ENCODE measurements at regions not wholly inside any gene's neighbourhood (a gene's known extent, or its start where the extent isn't known, plus 50 kb on each side); places are given as distances from the start of the nearest gene placed in this dataset.

DNA sequence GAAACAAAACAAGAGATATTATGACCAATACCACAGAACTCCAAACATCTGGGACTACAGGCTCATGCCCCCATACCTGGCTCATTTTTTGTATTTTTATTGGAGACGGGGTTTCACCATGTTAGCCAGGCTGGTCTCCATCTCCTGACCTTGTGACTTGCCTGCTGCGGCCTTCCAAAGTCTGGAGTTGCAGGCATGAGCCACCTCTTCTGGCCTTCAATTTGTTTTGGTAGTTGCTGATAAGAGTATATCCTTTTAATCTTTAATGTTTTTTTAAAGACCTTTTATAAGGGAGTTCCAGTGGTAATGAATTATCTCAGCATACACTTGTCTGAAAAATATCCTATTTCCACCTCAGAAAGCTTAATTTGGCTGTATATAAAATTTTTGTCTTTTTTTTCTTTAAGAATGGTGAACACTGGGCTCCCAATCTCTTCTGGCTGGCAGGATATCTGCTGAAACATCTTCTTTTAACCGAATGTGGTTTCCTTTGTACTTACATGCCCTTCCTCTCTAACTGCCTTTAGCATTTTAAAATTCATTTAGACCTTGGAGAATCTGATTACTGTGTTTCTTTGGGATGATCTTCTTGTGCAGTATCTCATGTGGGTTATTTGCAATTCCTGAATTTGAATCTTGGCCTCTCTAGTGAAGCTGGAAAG is 112.1 kb upstream of the KDM5D start:
- intact Hi-C loops (cut with DNase I, micrococcal nuclease), result no loop called here
- ATAC-seq, result no peak

GRCh38 chrY:19842972-19843371 is 98.4 kb upstream of the KDM5D start:
- intact Hi-C loops (cut with DNase I, micrococcal nuclease), result no loop called here
- peaks cover 10% of the 10 kb centered on the region for H3K9me3 ChIP-seq
- H3K4me1 ChIP-seq (ENCODE audit: low read depth), result no peaks in the 10 kb centered on the region
- H3K4me3 ChIP-seq, result no peak overlapping the region
- no peak for DNase-seq
- TF ChIP-seq CTCF (IDR thresholded peaks at IDR 0.05), result no peak
- ATAC-seq, result no peak
- H3K36me3 ChIP-seq (ENCODE audit: low read depth), result no peaks in the 10 kb centered on the region

More for the DNA sequence above, 112.1 kb upstream of the KDM5D start:
- no peaks in the 10 kb centered on the region for H3K36me3 ChIP-seq (ENCODE audit: low read depth)
- H3K4me1 ChIP-seq (ENCODE audit: low read depth), result no peaks in the 10 kb centered on the region
- no peak overlapping the region for H3K4me3 ChIP-seq
- no peak for TF ChIP-seq CTCF (IDR thresholded peaks at IDR 0.05)
- no peaks in the 10 kb centered on the region for H3K9me3 ChIP-seq
- no peak for DNase-seq

GRCh38 chrY:19824136-19824535 is 79.6 kb upstream of the KDM5D start:
- TF ChIP-seq CTCF (IDR thresholded peaks at IDR 0.05), result no peak
- DNase-seq, result no peak
- no peaks in the 10 kb centered on the region for H3K4me1 ChIP-seq (ENCODE audit: low read depth)
- no peak overlapping the region for H3K4me3 ChIP-seq
- H3K9me3 ChIP-seq, result no peaks in the 10 kb centered on the region
- intact Hi-C loops (cut with DNase I, micrococcal nuclease), result no loop called here
- H3K36me3 ChIP-seq (ENCODE audit: low read depth), result no peaks in the 10 kb centered on the region
- ATAC-seq, result no peak

DNA sequence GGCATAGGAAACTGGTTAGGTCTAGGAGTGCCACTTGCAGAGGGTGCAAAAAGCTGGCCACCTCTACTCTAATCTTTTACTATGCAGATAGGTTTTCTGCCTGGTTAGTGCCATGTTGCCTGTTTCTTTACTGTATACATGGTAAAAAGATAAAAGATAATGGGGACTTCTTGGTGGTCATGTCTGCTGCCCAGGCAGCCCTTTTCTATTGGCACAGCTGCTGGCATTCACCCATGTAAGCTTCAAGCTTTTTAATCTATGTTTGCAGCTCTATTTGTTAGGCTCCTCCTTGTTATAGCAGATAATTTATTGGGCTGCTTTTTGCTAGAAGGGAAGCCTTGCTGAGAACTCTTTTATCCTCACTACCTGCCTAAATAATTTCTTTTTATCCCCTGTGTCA is 74.0 kb upstream of the KDM5D start:
- Histone ChIP-seq H3K36me3 (ENCODE audit: low read depth) (no peaks in the 10 kb centered on the region), H3K4me3 (no peak overlapping the region), H3K4me1 (ENCODE audit: low read depth) (no peaks in the 10 kb centered on the region), H3K9me3 (no peaks in the 10 kb centered on the region)
- no peak for ATAC-seq
- DNase-seq, result no peak
- TF ChIP-seq CTCF (IDR thresholded peaks at IDR 0.05), result no peak
- intact Hi-C loops (cut with DNase I, micrococcal nuclease), result no loop called here

GRCh38 chrY:19816920-19817319 is 72.4 kb upstream of the KDM5D start:
- H3K4me3 ChIP-seq, result no peak overlapping the region
- no peak for ATAC-seq
- no peaks in the 10 kb centered on the region for H3K9me3 ChIP-seq
- intact Hi-C loops (cut with DNase I, micrococcal nuclease), result no loop called here
- no peaks in the 10 kb centered on the region for H3K4me1 ChIP-seq (ENCODE audit: low read depth)
- TF ChIP-seq CTCF (IDR thresholded peaks at IDR 0.05), result no peak
- peak in 1 of 3 donors; percentile 1 for DNase-seq
- H3K36me3 ChIP-seq (ENCODE audit: low read depth), result no peaks in the 10 kb centered on the region

Measured in mucosa of descending colon (tissue), 3 donors.